ENCODE measurements at regions not wholly inside any gene's neighbourhood (a gene's known extent, or its start where the extent isn't known, plus 50 kb on each side); places are given as distances from the start of the nearest gene placed in this dataset.

DNA sequence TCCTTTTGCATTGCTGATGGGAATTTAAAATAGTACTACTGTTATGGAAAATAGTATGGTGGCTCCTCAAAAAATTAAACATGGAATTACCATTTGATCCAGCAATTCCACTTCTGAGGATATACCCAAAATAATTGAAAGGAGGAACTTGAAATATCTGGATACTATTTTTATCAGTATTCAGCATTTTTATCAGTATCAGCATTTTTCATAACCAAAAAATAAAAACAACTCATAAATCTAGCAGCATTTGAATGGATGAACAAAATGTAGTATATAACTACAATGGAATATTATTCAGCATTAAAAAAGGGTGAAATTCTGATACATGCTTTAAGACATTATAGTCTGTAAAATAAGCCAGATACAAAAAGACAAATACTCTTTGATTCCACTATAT, 763.4 kb upstream of the MAN1A1 start:
- Histone ChIP-seq H3K27me3 (ENCODE audit: control insufficient read depth, insufficient read depth, low read length) (no peaks in the 10 kb centered on the region), H3K36me3 (ENCODE audit: control insufficient read depth, insufficient read depth, low read length) (no peaks in the 10 kb centered on the region), H3K4me3 (ENCODE audit: low read depth, low read length) (no peak overlapping the region)
- TF ChIP-seq, protein P1, sequence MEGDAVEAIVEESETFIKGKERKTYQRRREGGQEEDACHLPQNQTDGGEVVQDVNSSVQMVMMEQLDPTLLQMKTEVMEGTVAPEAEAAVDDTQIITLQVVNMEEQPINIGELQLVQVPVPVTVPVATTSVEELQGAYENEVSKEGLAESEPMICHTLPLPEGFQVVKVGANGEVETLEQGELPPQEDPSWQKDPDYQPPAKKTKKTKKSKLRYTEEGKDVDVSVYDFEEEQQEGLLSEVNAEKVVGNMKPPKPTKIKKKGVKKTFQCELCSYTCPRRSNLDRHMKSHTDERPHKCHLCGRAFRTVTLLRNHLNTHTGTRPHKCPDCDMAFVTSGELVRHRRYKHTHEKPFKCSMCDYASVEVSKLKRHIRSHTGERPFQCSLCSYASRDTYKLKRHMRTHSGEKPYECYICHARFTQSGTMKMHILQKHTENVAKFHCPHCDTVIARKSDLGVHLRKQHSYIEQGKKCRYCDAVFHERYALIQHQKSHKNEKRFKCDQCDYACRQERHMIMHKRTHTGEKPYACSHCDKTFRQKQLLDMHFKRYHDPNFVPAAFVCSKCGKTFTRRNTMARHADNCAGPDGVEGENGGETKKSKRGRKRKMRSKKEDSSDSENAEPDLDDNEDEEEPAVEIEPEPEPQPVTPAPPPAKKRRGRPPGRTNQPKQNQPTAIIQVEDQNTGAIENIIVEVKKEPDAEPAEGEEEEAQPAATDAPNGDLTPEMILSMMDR (IDR thresholded peaks at IDR 0.05; ENCODE audit: insufficient read depth, low read depth, low read length), result no peak
- POLR2A ChIA-PET, result no interaction called here
- CTCF ChIA-PET, result no interaction called here
- DNase-seq (ENCODE audit: low read depth), result no peak

DNA sequence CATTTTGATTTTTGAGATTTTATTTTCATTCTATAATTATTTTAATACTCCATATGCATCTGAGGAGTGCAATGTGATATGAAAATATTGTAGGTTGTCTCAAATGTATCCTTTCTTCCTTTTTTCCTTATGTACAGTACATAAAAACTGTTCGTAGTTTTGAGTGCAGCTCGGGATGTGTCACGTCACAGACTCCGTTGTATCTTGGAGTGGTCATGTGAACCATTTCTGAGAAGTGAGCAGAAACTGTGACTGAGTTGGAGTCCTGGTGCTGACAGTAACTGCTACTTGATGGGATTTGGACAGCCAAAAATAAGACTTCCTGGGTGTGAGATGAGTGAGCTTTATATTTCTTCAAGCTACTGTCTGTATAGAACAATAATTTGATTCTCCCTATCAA, 761.4 kb upstream of the MAN1A1 start:
- H3K4me3 ChIP-seq (ENCODE audit: low read depth, low read length), result no peak overlapping the region
- ChIA-PET CTCF (no interaction called here), POLR2A (no interaction called here)
- H3K27me3 ChIP-seq (ENCODE audit: control insufficient read depth, insufficient read depth, low read length), result no peaks in the 10 kb centered on the region
- DNase-seq (ENCODE audit: low read depth), result no peak
- no peaks in the 10 kb centered on the region for H3K36me3 ChIP-seq (ENCODE audit: control insufficient read depth, insufficient read depth, low read length)
- TF ChIP-seq, protein P1 (IDR thresholded peaks at IDR 0.05; ENCODE audit: insufficient read depth, low read depth, low read length), result no peak

DNA sequence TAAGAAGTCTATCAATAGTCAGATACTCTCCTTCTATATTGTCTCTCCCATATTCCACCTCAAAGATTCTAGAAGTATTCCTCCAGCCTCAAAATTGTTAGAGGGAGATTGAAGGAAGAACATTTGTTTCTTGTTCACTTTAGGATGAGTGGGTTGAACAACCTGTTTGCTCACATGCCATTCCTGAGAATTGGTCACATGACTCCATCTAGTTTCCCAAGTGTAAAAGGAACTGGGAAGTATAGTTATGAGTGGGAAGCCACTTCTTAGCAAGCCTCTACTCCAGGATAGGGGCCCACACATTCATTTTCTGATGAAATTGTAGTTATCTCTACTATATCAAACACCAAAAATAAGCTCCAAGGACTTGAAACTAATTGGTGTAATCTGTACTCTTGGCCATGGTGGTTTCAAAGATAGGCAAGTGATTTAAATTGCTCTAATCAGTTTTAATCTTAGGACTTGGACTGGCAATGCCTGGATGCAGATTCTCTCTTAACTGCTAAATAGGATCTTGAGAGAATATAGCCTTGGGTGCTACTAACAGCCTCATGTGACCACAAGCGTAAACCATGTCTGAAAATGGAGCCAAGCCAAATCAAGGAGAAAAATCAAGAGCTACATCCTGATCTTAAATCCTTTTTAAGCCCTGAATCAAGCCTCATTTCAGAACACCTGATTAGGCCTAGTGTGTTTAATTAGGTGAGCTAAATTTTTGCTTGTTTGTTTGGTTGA, 758.7 kb upstream of the MAN1A1 start:
- TF ChIP-seq, protein P1 (IDR thresholded peaks at IDR 0.05; ENCODE audit: insufficient read depth, low read depth, low read length), result no peak
- no peak overlapping the region for H3K4me3 ChIP-seq (ENCODE audit: low read depth, low read length)
- no peaks in the 10 kb centered on the region for H3K27me3 ChIP-seq (ENCODE audit: control insufficient read depth, insufficient read depth, low read length)
- DNase-seq (ENCODE audit: low read depth), result no peak
- ChIA-PET POLR2A (no interaction called here), CTCF (interaction anchor here (0.6 kb wide), 1 partner anchor 956 kb away, joined by 5 read pairs; no protein-coding TSS in a partner anchor)
- H3K36me3 ChIP-seq (ENCODE audit: control insufficient read depth, insufficient read depth, low read length), result no peaks in the 10 kb centered on the region

DNA sequence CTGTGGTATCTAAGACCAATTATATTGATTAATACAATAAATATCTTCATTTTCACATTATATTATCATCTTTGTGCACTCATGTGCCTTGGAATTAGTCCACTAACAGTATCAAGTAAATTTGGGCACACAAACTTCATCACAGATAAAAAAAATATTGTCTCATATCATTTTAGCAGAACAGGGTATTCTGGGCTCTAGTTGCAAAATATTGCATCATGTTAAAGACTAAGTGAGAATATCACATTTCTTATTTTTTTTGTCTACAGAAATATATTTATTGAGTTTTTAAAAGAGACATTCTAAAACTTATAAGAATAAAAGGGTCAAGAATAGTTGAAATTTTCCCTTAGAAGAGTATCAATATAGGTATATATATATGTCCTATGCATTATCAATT, 754.1 kb upstream of the MAN1A1 start:
- ChIA-PET POLR2A (no interaction called here), CTCF (no interaction called here)
- Histone ChIP-seq H3K27me3 (ENCODE audit: control insufficient read depth, insufficient read depth, low read length) (no peaks in the 10 kb centered on the region), H3K4me3 (ENCODE audit: low read depth, low read length) (no peak overlapping the region), H3K36me3 (ENCODE audit: control insufficient read depth, insufficient read depth, low read length) (no peaks in the 10 kb centered on the region)
- no peak for DNase-seq (ENCODE audit: low read depth)
- TF ChIP-seq, protein P1 (IDR thresholded peaks at IDR 0.05; ENCODE audit: insufficient read depth, low read depth, low read length), result no peak

DNA sequence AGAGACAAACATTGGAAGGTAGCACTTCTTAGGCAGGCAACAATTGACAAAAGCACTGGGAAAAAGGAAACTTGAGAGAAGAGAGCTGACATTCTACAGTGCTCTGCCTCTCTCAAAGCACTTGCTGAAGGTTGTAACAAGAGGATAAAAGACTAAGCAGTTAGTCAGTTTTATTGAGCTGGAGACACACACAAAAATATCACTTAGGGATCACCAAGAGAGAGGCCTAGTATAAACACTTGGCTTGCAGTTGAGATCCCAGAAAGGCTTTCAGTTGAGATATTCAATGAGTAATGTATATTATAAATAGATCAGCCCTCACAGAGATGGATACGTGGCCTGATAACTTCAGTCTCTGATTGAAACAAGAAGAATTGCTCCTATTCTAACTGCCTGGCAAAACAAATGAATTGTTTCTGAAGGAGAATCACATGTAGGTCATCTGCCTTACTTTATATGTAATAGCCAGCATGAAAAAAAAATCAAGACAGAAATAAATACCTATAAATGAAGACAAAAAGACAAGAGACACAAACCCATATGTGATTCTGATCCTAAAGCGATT, 747.2 kb upstream of the MAN1A1 start:
- CTCF ChIA-PET, result no interaction called here
- DNase-seq (ENCODE audit: low read depth), result no peak
- Histone ChIP-seq H3K36me3 (ENCODE audit: control insufficient read depth, insufficient read depth, low read length) (no peaks in the 10 kb centered on the region), H3K27me3 (ENCODE audit: control insufficient read depth, insufficient read depth, low read length) (no peaks in the 10 kb centered on the region), H3K4me3 (ENCODE audit: low read depth, low read length) (no peak overlapping the region)
- POLR2A ChIA-PET, result no interaction called here
- TF ChIP-seq, protein P1 (IDR thresholded peaks at IDR 0.05; ENCODE audit: insufficient read depth, low read depth, low read length), result no peak
